Lung (tissue), 11 donors: ENCODE measurements at regions not wholly inside any gene's neighbourhood (a gene's known extent, or its start where the extent isn't known, plus 50 kb on each side); places are given as distances from the start of the nearest gene placed in this dataset.
"Not testable (repeated sequence)": the region's sequence is repeated elsewhere in the genome, so short reads cannot be mapped to it uniquely, and the experiment has no call there.

Experiments used
- ATAC-seq: fragments of 200-7000 bp; cut with Tn5 transposase; one replicate; pipeline ENCODE4 v1.9.1; 2020; ENCODE audit warnings: moderate number of reproducible peaks; ENCODE audit not compliant: insufficient read depth, low FRiP score
- DNase-seq, 3 donors: peaks; one replicate each; pipeline ENCODE4 v3.0.0-alpha.2; 2013 to 2017
- H3K27ac ChIP-seq, 2 donors: one replicate each; pipeline ENCODE4 v1.5.1; 2013; ENCODE audit warnings: mild to moderate bottlenecking in 2 of 2, moderate library complexity in 2 of 2, control low read depth in 1 of 2, inconsistent platforms in 1 of 2, low read depth in 1 of 2, low read length in 1 of 2
- H3K27me3 ChIP-seq, 3 donors: one replicate each; pipeline ENCODE4 v1.5.1; 2013; ENCODE audit warnings: low read length in 2 of 3; ENCODE audit not compliant: control insufficient read depth in 3 of 3, insufficient read depth in 3 of 3
- H3K36me3 ChIP-seq, 4 donors: one replicate each; pipeline ENCODE4 v1.5.1; 2013; ENCODE audit warnings: low read length in 4 of 4, mild to moderate bottlenecking in 1 of 4, moderate library complexity in 1 of 4; ENCODE audit not compliant: control insufficient read depth in 4 of 4, insufficient read depth in 4 of 4
- H3K4me1 ChIP-seq, 5 donors: one replicate each; pipeline ENCODE4 v1.5.1; 2013; ENCODE audit warnings: low read length in 5 of 5, mild to moderate bottlenecking in 2 of 5, moderate library complexity in 1 of 5; ENCODE audit not compliant: control insufficient read depth in 5 of 5, insufficient read depth in 5 of 5
- H3K4me3 ChIP-seq: one replicate; pipeline ENCODE4 v1.5.1; 2013; ENCODE audit warnings: mild to moderate bottlenecking, control low read depth, moderate library complexity
- H3K9ac ChIP-seq, 2 donors: one replicate each; pipeline ENCODE4 v1.5.1; 2013; ENCODE audit warnings: low read length in 2 of 2, control low read depth in 1 of 2; ENCODE audit not compliant: insufficient read depth in 1 of 2
- H3K9me3 ChIP-seq, 4 donors: one replicate each; pipeline ENCODE4 v1.5.1; 2013; ENCODE audit warnings: low read length in 3 of 4, mild to moderate bottlenecking in 1 of 4, moderate library complexity in 1 of 4; ENCODE audit not compliant: control insufficient read depth in 4 of 4, insufficient read depth in 3 of 4
- CTCF ChIP-seq: IDR thresholded peaks from 2 replicates; pipeline ENCODE4 v1.5.1; 2012; ENCODE audit warnings: mild to moderate bottlenecking; ENCODE audit errors: control extremely low read depth, extremely low read depth
- WGBS, 2 donors: extraction: QIAGEN DNeasy Blood & Tissue Kit; methylation state at CpG; one replicate each; pipeline ENCODE4 v1.1.7; 2013; 5-methylcytosine and 5-hydroxymethylcytosine counted together
- donor health status: control.
- donor health status: control.
- donor health status: Bipolar disorder and iron deficiency.
- donor health status: healthy.
- donor health status: DM: yes; HTN: yes; CAD: no.

- 70 to 71% methylated on average over 22 of the region's 22 CpGs for WGBS, 2 donors
- Histone ChIP-seq H3K4me1 (no peaks in the 10 kb centered on the region), H3K9me3 (peaks cover 0 to 21% (median 4%) of the 10 kb centered on the region in 4 donors), H3K27ac (no peak overlapping the region), H3K27me3 (no peaks in the 10 kb centered on the region), H3K4me3 (no peak overlapping the region), H3K36me3 (no peaks in the 10 kb centered on the region), H3K9ac (no peak overlapping the region)
- DNase-seq (no peak), ATAC-seq (no peak)
- no peak for TF ChIP-seq CTCF
Observed at GRCh38 chr20:30593572-30593971, 663.9 kb upstream of the DEFB115 start.

GRCh38 chr20:30594112-30594511 is 663.4 kb upstream of the DEFB115 start:
- Histone ChIP-seq H3K9me3 (peaks cover 0 to 21% (median 4%) of the 10 kb centered on the region in 4 donors), H3K36me3 (no peaks in the 10 kb centered on the region), H3K4me1 (no peaks in the 10 kb centered on the region), H3K27ac (no peak overlapping the region), H3K4me3 (no peak overlapping the region), H3K27me3 (no peaks in the 10 kb centered on the region), H3K9ac (no peak overlapping the region)
- DNase-seq (no peak), ATAC-seq (no peak)
- TF ChIP-seq CTCF: no peak
- 78 to 85% methylated on average over 18 of the region's 18 CpGs for WGBS, 2 donors

GRCh38 chr20:30595698-30596097 is 661.8 kb upstream of the DEFB115 start:
- H3K36me3 ChIP-seq: no peaks in the 10 kb centered on the region
- H3K27ac ChIP-seq: no peak overlapping the region
- no peak overlapping the region for H3K9ac ChIP-seq
- TF ChIP-seq CTCF: no peak
- H3K4me1 ChIP-seq: no peaks in the 10 kb centered on the region
- H3K9me3 ChIP-seq: peaks cover 0 to 21% (median 4%) of the 10 kb centered on the region in 4 donors
- ATAC-seq (no peak), DNase-seq (no peak)
- H3K27me3 ChIP-seq: no peaks in the 10 kb centered on the region
- WGBS, 2 donors: 90 to 93% methylated on average over 3 of the region's 3 CpGs
- H3K4me3 ChIP-seq: no peak overlapping the region

- ATAC-seq, H3K4me3 ChIP-seq, DNase-seq, H3K36me3 ChIP-seq, H3K27ac ChIP-seq, H3K27me3 ChIP-seq, H3K4me1 ChIP-seq, H3K9ac ChIP-seq: not testable (repeated sequence)
- 49 to 67% methylated on average over 2 of the region's 2 CpGs for WGBS, 2 donors
- H3K9me3 ChIP-seq: peaks cover 0 to 22% (median 10%) of the 10 kb centered on the region in 4 donors
Observed at GRCh38 chr20:30597429-30597828, 660.0 kb upstream of the DEFB115 start.
